GM21423 (cell line): ENCODE measurements at regions not wholly inside any gene's neighbourhood (a gene's known extent, or its start where the extent isn't known, plus 50 kb on each side); places are given as distances from the start of the nearest gene placed in this dataset.
"Not testable (repeated sequence)": the region's sequence is repeated elsewhere in the genome, so short reads cannot be mapped to it uniquely, and the experiment has no call there.

ENCODE experiments used
- ATAC-seq: cut with Tn5 transposase; IDR thresholded peaks from one replicate; pipeline ENCODE4 v1.9.1; 2021; ENCODE audit warnings: mild to moderate bottlenecking, moderate library complexity; ENCODE audit not compliant: unreplicated experiment

DNA sequence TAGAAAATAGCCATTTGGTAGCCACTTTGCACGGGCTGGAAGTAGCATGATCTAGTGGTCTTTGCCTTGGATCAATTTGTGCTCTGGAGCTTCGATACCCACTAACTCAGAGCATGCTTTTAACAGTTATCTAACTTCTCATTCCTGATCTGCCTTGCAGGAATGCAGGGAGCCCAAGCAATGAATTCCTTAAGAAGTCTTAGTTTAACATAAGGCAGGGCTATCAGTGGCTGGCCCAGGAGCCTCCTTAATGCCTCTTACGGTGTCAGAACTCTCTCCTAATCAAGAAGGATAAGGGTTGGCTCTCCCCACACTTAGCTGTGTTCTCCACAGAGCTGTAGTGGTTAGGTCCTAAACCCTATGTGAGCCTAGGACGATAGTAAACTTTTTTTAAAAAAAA, 95.8 kb upstream of the TBCA start:
- ATAC-seq, result no peak

DNA sequence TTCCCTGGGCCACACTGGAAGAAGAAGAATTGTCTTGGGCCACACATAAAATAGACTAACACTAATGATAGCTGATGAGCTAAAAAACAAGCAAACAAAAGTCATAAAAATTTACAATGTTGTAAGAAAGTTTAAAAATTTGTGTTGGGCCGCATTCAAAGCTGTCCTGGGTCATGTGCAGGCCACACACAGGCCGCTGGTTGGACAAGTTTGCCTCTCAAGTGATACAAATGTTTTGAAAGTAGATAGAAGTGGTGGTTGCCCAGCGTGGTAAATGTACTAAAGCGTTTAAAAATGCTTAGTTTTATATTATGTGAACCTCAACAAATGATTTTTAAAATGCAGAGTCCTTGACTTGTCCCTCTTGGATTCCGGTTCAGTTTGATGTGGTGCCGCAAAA, 94.9 kb upstream of the TBCA start:
- no peak for ATAC-seq

DNA sequence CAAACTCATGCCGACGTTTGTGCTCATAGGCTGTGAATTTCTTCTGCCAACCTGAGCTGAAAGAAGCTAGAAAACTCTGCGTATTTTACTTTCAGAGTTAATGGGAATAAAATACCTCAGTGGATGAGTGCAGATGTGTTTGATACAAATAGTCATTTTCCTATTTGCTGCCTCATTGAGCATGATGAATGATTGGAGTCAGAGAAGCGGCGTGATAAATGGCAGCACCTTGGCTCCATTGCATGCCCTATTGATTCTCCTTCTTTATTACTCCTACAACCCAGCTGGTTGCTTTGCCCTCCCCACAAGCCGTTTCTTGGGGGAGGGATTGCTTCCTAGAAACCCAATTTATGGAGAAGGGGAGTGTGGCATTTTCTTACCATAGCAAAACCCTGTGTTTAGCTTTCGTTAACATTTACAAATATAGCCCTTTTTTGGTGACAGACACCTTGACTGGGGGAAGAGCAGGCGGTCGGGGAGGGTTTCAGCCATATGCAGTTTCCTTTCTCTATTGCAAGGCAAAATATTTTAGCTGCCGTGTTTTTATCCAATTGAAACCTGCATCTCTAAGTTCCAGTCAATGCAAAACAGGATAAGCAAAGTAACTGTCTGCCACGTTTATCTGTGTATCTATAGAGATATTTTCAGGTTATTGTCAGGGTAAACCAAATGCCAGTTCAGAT, 93.1 kb upstream of the TBCA start:
- ATAC-seq, result no peak

DNA sequence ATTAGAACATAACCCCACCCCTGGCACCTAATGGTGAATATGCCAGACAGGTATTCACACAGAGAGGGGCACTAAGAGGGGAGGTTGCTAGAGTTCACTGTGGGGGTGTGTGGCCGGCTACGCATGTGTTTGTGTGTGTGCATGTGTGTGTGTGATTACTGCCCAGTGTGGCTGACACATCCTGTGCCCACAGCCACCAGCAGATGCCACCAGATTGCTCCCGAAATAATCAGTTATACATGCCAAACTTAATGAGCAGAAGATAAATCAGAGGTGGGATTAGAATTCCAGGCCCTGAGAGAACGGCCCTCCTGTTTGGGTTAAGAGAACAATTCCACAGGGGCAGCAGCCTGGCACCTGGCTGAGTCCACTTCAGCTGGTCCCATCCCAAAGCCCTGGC, 91.8 kb upstream of the TBCA start:
- ATAC-seq, result no peak

DNA sequence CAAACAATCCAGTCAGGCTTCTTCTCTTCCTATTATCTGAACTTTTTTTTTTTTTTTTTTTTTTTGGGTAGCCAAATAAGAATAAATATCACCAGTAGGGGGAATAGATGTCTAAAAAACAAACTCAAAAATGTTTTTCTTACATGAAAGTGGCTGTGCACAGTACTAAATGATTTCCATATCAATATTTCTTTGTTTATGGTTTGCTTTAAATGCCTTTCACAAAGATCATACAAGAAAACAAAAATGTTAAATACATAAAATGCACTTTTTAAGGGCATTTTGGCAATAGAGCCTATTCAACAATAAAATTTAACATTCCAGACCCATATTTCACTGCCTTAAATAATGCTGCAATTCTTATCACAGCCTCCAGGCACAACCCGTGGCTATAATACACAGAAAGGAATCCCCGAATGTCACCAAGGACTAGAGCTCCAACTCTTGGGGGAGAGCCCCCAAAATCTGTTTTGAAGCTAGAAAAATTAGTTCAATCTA, 91.1 kb upstream of the TBCA start:
- ATAC-seq, result no peak

DNA sequence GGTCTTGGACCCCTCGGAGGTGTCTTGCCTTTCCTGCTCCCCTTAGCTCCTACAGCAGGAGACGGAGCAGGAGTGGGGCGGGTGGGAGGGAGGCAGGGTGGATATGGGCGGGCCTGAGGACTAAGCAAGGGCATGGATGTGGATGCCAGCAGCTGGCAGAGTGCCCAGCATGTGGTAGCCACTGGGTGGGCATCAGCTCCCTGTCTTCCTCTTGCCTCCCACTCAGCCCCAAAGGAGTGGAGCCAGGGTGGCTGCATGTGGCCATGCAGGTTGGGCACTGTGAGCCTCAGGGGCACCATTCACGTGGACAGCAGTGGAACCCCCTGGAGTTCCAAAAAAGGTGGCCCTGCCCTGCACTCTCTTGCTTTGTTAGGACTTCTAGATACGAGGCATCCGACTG, 90.1 kb upstream of the TBCA start:
- ATAC-seq, result no peak

DNA sequence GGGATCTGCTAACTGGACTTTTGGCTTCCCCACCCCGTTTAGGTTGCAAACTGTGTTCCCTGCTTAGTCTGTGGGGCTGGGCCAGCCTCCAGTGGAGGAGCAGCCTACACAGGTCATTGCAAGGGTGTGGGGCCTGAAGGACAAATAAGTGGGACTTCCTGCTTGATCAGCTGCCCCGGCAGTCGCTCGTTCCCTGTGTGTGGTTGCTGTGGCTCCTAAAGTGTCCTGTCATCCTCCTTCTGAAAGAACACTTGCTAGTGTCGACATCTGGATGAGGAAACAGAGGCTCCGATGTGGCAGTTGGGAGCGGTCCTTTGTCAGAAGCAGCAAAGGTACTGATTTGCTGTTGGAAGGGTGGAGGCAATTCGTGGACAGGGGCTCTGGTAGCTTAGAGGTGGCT, 88.9 kb upstream of the TBCA start:
- no peak for ATAC-seq

DNA sequence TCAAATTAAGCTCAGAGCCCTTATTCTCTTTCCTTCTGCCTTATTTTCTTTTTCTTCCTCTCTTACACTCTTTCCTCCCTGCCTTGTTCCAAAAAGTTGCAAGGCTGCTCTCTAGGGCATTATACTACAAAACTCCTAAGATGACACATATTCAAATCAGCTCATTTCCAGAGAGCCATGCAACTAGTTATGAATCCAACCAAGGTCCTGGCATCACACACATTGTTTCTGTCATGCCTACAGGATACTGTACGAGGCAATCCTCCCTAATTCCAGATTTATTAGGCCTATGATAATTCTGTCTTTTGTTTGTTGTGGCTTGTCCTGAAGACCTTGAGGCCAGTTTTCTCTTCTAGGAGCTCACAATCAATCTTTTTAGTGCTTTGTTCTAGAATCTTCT, 87.0 kb upstream of the TBCA start:
- no peak for ATAC-seq

DNA sequence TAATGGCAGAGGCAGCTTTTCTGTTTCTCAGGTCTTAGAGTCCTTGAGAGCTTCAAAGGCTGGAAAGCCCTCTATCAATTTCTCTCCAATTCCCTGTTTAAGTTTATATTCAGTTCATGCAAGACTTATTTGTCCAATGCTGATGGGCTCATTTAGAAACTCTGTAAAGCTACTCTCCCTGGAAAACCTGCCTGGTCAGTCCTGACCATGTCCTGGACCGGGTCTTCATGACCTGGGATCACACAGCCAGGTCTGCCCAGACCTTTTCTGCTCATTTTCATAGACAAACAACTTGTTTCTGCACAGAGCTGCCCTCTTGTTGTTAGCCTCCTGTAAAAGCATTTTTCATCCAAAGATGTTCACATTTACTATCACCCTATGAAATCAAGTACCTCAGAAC, 85.4 kb upstream of the TBCA start:
- ATAC-seq, result no peak

DNA sequence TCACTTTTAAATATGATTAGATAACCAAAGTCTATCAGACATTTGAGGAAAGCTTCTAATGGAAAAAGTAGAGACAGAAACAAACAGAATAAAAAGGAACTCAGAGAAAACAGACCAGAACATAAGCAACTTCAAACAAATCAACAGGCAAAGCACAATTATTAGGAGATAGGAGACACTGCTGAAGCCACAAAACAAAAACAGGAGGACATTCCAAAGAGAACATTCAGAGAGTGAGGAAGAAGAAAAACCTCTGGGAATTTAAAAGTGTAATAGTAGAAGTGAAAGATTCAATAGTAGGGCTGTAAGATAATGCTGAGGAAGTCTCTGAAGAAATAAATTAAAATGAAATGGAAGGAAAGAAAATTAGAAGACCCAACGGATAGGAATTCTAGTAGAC, 83.2 kb upstream of the TBCA start:
- no peak for ATAC-seq

DNA sequence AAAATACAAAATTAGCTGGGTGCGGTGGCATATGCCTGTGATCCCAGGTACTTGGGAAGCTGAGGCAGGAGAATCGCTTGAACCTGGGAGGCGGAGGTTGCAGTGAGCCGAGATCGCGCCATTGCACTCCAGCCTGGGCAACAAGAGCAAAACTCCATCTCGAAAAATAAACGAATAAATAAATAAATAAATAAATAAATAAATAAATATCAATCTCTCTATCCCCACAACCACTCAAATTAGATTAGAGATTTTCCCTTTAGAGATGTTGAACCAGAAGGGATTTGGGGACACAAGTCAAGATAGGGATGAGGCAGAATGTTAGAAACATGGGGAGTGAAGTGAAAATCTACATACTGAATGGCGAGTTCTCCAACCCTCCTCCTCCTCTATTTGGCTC, 82.5 kb upstream of the TBCA start:
- not testable (repeated sequence) for ATAC-seq

DNA sequence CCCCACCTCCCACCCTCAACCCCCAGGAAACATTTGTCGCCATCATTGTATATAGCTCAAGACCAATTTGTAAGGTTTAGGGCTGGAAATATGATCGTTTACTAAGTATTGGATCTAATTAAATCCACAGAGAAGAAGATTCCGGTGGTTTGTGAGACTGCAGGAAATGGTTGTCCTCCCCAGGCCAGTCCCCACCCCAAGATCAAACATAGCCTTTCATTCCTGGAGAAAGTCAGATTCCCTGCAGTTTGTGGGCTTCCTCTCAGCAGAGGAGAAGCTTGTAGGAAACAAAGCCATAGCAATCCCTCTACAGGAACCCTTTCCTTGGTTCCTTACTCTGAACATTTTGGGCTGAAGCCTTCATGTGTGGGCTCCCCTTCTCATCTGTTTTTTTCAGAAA, 79.2 kb upstream of the TBCA start:
- ATAC-seq, result no peak

DNA sequence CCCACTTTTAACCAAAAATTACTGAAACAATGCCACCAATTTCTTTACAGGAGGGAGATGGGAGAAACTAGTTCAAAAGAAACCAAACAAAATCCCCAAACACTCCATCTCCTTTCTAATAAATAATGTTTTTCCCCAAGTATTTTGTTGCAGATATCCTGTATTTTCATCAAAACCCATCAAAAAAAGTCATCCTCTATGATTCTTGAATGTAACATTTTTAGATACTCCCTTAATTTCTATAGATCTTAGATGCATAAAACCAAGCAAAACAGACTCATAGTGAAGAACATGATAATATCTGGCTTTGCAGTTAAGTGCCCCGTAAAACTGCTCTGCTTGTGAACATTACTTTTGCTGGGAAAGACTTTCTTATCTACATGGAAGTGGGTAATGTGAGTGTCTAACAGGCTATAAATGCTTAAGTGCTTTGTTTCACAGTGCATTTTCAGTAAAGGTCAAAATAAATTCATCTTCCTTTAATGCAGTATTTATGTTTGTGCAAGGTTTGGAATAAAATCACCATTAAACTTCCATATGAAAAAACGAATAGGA, 77.3 kb upstream of the TBCA start:
- ATAC-seq, result no peak

DNA sequence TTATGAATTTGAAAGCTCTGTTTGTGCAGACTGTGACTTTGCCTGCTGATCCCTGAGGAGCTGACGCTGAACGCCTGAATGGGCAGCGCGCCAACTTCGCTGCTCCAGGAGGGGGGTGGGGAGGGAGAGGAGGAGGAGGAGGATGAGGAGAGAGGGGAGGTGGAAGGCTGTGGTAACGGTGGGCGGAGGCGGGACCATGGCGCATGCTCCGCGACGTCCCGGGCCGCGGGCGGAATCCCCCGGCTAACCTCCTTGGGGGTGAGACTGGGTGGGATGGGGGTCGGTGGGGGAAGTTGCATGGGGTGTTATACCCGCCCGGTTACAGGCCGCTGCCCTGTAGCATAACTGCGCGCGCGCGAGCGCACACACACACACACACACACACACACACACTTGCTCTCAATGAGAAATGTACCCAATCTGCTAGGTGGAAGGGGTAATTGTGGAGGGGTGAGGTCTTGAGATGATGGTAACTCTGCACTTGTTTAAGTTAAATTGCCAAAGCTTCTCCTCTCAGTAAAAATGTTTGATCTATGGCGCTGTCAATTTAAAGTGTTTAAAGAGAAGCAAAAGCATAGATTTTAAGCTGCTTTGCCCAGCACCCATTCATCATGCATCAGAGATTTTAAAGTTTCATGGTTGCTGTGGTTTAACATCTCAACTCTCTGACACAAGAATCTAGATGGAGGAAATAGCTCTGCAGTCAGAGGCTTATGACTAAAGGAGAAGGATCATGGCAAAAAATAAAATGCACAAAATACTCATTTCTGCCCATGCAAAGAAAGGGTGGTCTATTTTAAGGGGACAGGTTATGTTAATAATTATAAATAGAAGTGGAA, 76.6 kb upstream of the TBCA start:
- ATAC-seq, result peak; percentile 71

DNA sequence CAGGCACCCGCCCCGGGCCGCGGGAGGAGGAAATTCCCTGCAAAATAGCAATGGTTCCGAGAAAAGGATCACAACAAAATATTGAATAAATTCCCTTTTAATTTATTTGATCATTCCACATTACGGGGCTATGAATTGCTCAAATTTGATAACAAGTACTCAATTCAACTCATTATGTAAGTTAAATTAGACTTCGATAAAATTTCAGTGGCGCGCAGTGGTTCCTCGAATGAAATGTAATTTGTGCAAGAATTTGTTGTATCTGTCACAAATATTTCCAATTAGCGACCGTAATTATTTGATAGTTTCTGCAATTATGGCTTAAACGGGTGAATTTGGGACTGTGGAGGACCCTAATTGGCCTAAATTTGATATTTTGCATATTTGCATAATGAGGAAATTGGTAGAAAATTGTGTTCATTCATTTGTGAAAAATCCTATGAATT, 76.0 kb upstream of the TBCA start:
- no peak for ATAC-seq

DNA sequence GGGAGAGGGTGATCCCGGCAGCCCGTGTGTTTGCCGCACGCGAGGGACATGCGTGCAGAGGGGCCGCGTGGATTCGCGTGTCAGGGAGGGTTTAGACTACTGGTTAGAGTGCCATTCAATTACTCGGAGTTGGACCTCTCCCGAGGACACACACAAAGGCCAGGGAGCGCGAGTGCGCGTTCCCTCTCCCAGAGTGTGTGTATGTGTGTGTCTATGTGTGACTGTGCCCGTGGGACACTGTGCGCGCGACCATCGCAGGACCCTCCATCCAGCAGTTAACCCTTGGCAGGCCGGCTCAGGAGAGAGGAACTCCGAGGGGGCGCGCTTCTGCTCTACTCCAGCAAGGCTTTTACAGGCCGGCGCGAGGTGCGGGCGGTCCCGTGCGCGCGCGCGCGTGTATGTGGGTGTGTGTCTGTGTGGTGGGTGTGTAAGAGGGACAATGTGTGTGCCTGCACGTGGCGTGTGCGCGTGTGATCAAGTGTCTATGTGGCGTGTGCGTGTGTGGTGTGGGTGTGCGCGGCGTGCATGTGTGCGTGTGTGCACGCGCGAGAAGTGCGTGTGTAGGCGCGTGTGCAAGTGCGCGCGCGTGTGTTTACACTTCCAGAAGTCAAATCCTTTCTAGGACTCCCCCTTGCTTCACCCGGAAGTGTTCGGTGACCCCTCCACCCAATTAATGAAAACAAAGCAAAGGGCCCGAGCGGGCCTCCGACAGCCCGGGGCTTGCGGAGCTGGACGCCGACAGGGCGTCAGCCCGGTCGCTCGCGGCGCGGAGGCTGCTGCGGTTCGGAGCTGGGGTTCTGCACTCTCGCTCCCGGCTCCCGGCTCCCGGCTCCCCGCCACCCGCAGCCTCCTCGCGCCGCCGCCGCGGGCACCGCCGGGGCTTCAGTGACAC, 75.3 kb upstream of the TBCA start:
- no peak for ATAC-seq

DNA sequence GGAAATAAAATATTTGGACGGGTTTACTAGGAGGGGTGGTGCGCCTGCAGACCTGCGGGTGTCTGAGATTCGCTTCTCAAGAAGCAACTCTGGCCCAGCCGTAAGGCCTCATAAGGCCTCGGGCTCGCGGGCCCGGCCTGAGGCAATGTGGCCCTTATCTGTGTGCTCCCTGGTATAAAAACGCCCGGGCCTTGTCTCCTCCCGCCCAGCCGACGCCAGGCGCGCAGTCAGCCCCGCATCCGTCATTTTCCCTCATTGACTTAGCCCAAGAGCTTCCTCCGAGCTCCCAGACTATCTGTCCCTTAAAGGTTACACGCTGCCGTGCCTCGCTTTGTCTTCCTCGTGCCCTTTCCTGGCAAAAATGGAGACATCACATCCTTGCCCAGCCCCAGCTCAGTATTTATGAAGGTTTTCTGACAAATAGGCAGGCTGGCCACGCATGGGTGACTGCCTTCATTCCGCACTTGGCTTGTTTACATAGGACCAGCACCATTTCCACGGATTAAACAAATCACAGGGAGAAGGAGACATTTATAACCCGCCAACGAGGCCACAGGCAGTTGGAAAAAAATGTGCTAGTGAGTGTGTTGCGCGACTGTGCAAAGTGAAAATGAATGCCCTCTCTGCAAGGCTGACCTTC, 74.5 kb upstream of the TBCA start:
- ATAC-seq, result no peak

DNA sequence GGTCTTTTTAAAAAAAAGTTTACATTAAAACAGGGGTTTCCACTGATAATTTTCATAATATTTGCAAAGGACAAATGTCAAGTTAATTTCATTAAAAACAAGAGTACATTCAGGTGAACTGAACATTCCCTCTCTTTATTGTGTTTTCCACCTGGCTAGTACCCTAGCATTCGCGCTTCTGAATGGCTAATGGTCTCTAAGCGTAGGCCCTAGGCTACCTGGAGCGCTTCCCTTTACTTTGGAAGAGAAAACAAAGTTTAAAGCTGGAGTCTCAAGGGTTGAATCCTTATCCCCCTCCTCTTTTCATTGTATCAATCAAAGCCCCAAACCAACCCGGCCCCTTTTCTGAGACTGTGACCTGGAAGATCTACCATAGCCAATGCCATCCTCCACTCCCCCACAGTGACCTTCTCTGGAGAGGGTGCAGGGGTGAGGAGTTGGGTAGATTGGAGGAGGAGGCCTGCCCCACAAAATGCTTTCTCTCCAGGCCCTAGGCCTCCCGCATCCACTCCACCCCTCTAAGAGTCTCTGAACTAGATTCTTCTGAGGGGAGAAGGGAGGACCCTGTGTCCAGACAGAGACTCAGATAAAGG, 73.3 kb upstream of the TBCA start:
- no peak for ATAC-seq

DNA sequence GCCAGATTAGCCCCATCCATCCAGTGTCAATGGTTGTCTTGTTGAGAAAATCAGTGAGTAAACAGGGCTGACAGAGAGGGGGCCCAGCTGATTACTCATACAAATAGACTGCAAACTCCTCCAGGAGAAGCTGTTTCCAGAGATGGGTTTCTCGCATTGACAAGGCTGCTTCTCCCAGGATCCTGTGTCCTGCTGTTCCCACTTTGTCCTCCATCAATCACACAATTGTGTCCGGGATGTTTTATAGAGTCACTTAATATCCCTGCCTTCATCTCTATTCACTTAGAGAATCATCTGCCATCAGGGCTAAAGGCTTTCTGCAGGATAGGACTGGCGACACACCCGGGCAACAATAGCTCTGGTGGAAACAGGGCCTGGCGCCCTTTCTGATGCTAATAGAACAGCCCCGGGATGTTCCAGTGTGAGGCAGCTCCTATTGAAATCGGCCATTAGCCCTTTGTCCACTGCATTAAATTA, 71.7 kb upstream of the TBCA start:
- no peak for ATAC-seq

DNA sequence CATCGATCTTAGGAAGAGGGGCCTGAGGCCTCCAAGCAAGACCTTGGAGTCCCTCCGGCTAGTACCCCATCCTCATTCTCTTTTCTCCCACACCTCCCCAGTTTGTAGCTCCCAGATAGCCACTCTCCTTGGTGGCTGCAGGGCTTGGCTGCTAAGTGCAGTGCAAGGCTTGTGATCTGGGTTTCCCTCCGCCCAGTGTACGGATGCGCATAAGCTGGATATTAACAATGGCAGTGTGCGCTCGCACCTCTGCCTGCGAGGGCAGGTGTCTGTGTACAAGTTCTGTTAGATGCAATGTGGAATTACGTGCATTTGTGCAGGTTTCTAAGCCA, 71.0 kb upstream of the TBCA start:
- no peak for ATAC-seq
